Lower leg skin (tissue), 3 donors: ENCODE measurements at regions not wholly inside any gene's neighbourhood (a gene's known extent, or its start where the extent isn't known, plus 50 kb on each side); places are given as distances from the start of the nearest gene placed in this dataset.

Experiments
- POLR2A ChIP-seq, 2 donors: fragments of 450-650 bp; IDR thresholded peaks; one replicate each; pipeline ENCODE4 v1.6.1; 2016 to 2017; ENCODE audit warnings: antibody characterized with exemption in 2 of 2, mild to moderate bottlenecking in 1 of 2, moderate library complexity in 1 of 2
- TF ChIP-seq, protein P1 (sequence below), 3 donors: fragments of 450-650 bp; IDR thresholded peaks; one replicate each; pipeline ENCODE4 v1.5.1; 2016; ENCODE audit warnings: antibody characterized with exemption in 3 of 3, mild to moderate bottlenecking in 3 of 3, moderate library complexity in 2 of 3

DNA sequence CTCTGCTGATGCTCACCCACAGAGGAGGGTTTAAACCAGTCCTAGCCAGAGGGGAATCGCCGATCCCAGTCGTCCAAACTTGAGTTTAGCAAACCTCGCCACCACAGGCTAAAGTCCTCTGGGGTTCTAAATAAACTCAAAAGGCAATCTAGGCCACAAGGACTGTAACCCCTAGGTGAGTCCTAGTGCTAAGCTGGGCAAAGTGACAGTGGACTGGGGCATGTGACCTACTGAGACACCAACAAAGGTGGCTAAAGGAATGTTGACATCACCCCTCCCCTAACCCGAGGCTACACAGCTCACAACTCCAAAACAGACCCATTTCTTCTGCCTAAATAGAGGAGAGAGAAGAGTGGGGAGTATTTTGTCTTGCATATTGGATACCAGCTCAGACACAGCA lies 142.8 kb upstream of the PRDX4 start:
- TF ChIP-seq, protein P1, sequence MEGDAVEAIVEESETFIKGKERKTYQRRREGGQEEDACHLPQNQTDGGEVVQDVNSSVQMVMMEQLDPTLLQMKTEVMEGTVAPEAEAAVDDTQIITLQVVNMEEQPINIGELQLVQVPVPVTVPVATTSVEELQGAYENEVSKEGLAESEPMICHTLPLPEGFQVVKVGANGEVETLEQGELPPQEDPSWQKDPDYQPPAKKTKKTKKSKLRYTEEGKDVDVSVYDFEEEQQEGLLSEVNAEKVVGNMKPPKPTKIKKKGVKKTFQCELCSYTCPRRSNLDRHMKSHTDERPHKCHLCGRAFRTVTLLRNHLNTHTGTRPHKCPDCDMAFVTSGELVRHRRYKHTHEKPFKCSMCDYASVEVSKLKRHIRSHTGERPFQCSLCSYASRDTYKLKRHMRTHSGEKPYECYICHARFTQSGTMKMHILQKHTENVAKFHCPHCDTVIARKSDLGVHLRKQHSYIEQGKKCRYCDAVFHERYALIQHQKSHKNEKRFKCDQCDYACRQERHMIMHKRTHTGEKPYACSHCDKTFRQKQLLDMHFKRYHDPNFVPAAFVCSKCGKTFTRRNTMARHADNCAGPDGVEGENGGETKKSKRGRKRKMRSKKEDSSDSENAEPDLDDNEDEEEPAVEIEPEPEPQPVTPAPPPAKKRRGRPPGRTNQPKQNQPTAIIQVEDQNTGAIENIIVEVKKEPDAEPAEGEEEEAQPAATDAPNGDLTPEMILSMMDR (IDR thresholded peaks at IDR 0.05), result no peak
- no peak for TF ChIP-seq POLR2A (IDR thresholded peaks at IDR 0.05)
